ENCODE measurements at regions not wholly inside any gene's neighbourhood (a gene's known extent, or its start where the extent isn't known, plus 50 kb on each side); places are given as distances from the start of the nearest gene placed in this dataset.

- TF ChIP-seq CTCF (IDR thresholded peaks at IDR 0.05; ENCODE audit: poor library complexity), result no peak
- TF ChIP-seq EZH2phosphoT487 (IDR thresholded peaks at IDR 0.05; ENCODE audit: low read depth, severe bottlenecking, unreplicated experiment), result no peak
These were observed 495.7 kb upstream of the VRK2 start for GRCh38 chr2:57550912-57551311.

All from hepatocyte (in vitro differentiated cells).